Tibial artery (tissue), 4 donors: ENCODE measurements at regions not wholly inside any gene's neighbourhood (a gene's known extent, or its start where the extent isn't known, plus 50 kb on each side); places are given as distances from the start of the nearest gene placed in this dataset.

Experiments
- DNase-seq, 2 donors: peaks; one replicate each; pipeline ENCODE4 v3.0.0-alpha.2; 2019
- H3K27ac ChIP-seq, 2 donors: fragments of 200-600 bp; sonication (generic) in 1 of 2; 1 replicate in 1 of 2; 2 replicates in 1 of 2; pipeline ENCODE4 v1.5.1; 2018 to 2019; ENCODE audit warnings: mild to moderate bottlenecking in 1 of 2
- H3K27me3 ChIP-seq, 2 donors: fragments of 200-600 bp; sonication (generic) in 1 of 2; one replicate each; pipeline versions ENCODE4 v1.5.1 to v1.6.0; 2016 to 2019
- H3K36me3 ChIP-seq, 3 donors: fragments of 200-600 bp; sonication (generic) in 2 of 3; one replicate each; pipeline ENCODE4 v1.5.1; 2016 to 2019; ENCODE audit warnings: mild to moderate bottlenecking in 2 of 3
- H3K4me1 ChIP-seq, 4 donors: fragments of 200-600 bp; sonication (generic) in 2 of 4; 1 replicate in 3 of 4; 2 replicates in 1 of 4; pipeline ENCODE4 v1.5.1; 2016 to 2019
- H3K4me3 ChIP-seq, 2 donors: fragments of 200-600 bp; sonication (generic) in 1 of 2; 1 replicate in 1 of 2; 2 replicates in 1 of 2; pipeline ENCODE4 v1.5.1; 2018 to 2019; ENCODE audit warnings: mild to moderate bottlenecking in 2 of 2
- H3K9me3 ChIP-seq, 3 donors: fragments of 200-600 bp; sonication (generic) in 1 of 3; one replicate each; pipeline ENCODE4 v1.5.1; 2016 to 2019
- CTCF ChIP-seq, 2 experiments: fragments of 200-600 bp in 1 of 2; fragments of 450-650 bp in 1 of 2; IDR thresholded peaks; one replicate each; pipeline ENCODE4 v1.5.1; 2017 to 2019; ENCODE audit warnings: antibody characterized with exemption in 2 of 2, mild to moderate bottlenecking in 1 of 2, moderate library complexity in 1 of 2
- intact Hi-C: fragments of 100-400 bp; cut with DNase I; formaldehyde crosslinking; loops from one replicate; pipeline ENCODE4 v1.15.0; 2023; ENCODE audit warnings: low total_unique reads

- DNase-seq = no peak
Measured at GRCh38 chr2:67851956-67852824, 210.6 kb downstream of the C1D start.

GRCh38 chr2:67854103-67854743, 208.6 kb downstream of the C1D start:
- no peaks in the 10 kb centered on the region for H3K27me3 ChIP-seq
- H3K27ac ChIP-seq = no peak overlapping the region
- peaks cover 0 to 16% (median 0%) of the 10 kb centered on the region in 4 donors for H3K4me1 ChIP-seq
- H3K36me3 ChIP-seq = no peaks in the 10 kb centered on the region
- H3K9me3 ChIP-seq = no peaks in the 10 kb centered on the region
- H3K4me3 ChIP-seq = no peak overlapping the region
- no peak for TF ChIP-seq CTCF (IDR thresholded peaks at IDR 0.05)
- intact Hi-C loops = loop anchor here (10.0 kb wide), 1 partner anchor 171 kb away; no protein-coding TSS in a partner anchor
- DNase-seq = no peak

More at GRCh38 chr2:67851956-67852824, 210.6 kb downstream of the C1D start:
- H3K27ac ChIP-seq = no peak overlapping the region
- H3K4me3 ChIP-seq = no peak overlapping the region
- intact Hi-C loops = loop anchor here (10.0 kb wide), 1 partner anchor 173 kb away; no protein-coding TSS in a partner anchor
- no peaks in the 10 kb centered on the region for H3K27me3 ChIP-seq
- H3K36me3 ChIP-seq = no peaks in the 10 kb centered on the region
- H3K4me1 ChIP-seq = peaks cover 0 to 16% (median 0%) of the 10 kb centered on the region in 4 donors
- TF ChIP-seq CTCF (IDR thresholded peaks at IDR 0.05) = no peak
- H3K9me3 ChIP-seq = no peaks in the 10 kb centered on the region

GRCh38 chr2:67854798-67855197, 208.0 kb downstream of the C1D start:
- no peak for DNase-seq
- Histone ChIP-seq H3K36me3 (no peaks in the 10 kb centered on the region), H3K27me3 (no peaks in the 10 kb centered on the region), H3K4me3 (no peak overlapping the region), H3K27ac (no peak overlapping the region), H3K4me1 (peaks cover 0 to 14% (median 0%) of the 10 kb centered on the region in 4 donors), H3K9me3 (no peaks in the 10 kb centered on the region)
- no peak for TF ChIP-seq CTCF (IDR thresholded peaks at IDR 0.05)
- intact Hi-C loops = loop anchor here (10.0 kb wide), 1 partner anchor 170 kb away; no protein-coding TSS in a partner anchor

- intact Hi-C loops = loop anchor here (10.0 kb wide), 1 partner anchor 168 kb away; no protein-coding TSS in a partner anchor
- DNase-seq = no peak
Measured at GRCh38 chr2:67856866-67857265, 205.9 kb downstream of the C1D start.

GRCh38 chr2:67857836-67858235, 205.0 kb downstream of the C1D start:
- no peak for TF ChIP-seq CTCF (IDR thresholded peaks at IDR 0.05)
- intact Hi-C loops = loop anchor here (10.0 kb wide), 1 partner anchor 167 kb away; no protein-coding TSS in a partner anchor
- H3K4me1 ChIP-seq = no peaks in the 10 kb centered on the region
- H3K9me3 ChIP-seq = no peaks in the 10 kb centered on the region
- no peak overlapping the region for H3K4me3 ChIP-seq
- H3K27me3 ChIP-seq = no peaks in the 10 kb centered on the region
- no peaks in the 10 kb centered on the region for H3K36me3 ChIP-seq
- no peak for DNase-seq
- no peak overlapping the region for H3K27ac ChIP-seq

More at GRCh38 chr2:67856866-67857265, 205.9 kb downstream of the C1D start:
- no peak overlapping the region for H3K27ac ChIP-seq
- no peak for TF ChIP-seq CTCF (IDR thresholded peaks at IDR 0.05)
- H3K36me3 ChIP-seq = no peaks in the 10 kb centered on the region
- H3K4me3 ChIP-seq = no peak overlapping the region
- H3K9me3 ChIP-seq = no peaks in the 10 kb centered on the region
- no peaks in the 10 kb centered on the region for H3K4me1 ChIP-seq
- H3K27me3 ChIP-seq = no peaks in the 10 kb centered on the region
